ENCODE measurements at regions not wholly inside any gene's neighbourhood (a gene's known extent, or its start where the extent isn't known, plus 50 kb on each side); places are given as distances from the start of the nearest gene placed in this dataset.

GRCh38 chr20:48201188-48201587, 415.9 kb upstream of the SULF2 start:
- TF ChIP-seq CTCF (IDR thresholded peaks at IDR 0.05) (no peak), POLR2A (IDR thresholded peaks at IDR 0.05) (no peak)

Data from esophagus squamous epithelium (tissue), 4 donors.